ENCODE measurements at regions not wholly inside any gene's neighbourhood (a gene's known extent, or its start where the extent isn't known, plus 50 kb on each side); places are given as distances from the start of the nearest gene placed in this dataset.

DNA sequence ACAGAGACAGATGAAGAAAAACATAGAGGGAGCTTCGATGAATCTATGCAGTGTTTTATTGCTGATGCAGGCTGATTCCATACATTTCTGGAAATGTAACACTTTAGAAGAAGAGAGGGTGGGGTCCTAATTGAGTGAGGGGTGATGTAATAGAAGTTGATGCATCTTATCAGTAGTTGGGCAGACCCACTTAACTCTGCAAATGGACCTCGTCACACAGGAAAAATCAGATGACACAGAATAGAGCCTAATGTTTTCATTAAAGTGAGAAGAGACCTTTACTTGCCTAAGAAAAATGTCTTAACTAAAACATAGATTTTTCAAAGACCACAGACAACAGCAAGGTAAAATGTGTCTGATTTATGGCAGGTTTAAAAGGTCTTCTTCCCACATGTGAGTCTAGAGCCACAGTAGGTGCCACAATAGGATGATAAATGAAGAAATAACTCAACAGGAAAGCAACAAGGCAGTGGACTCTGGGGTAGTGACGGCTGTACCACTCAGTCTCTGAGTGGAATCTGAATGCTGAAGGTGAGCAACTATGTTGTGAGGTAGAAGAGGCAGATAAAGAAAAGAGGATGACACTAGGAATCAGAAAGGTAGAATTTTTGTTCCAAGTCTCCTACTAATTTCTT, 414.7 kb upstream of the PIK3C3 start:
- no peak for DNase-seq (ENCODE audit: low read depth)

DNA sequence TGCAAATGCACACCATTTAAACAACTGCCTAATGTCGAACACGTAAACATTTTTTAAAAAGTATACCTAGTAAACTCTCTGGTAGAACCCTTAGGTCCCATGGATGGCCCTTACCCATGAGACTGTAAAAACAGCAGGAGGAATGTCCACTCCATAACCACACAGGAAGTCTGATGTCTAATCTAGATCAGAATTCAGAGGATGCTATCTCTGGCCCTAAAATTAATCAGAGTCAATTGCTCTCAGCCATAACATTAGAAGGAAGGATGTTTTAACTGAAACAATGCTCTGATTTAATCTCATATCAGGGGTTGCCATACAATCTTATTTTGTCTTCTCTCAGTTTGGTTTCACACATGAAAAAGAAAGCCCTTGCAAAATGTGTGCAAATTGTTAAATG, 416.3 kb upstream of the PIK3C3 start:
- DNase-seq (ENCODE audit: low read depth), result no peak

- no peak for DNase-seq (ENCODE audit: low read depth)
These were observed 417.4 kb upstream of the PIK3C3 start for GRCh38 chr18:41537666-41538065.

GRCh38 chr18:41532344-41533086, 422.5 kb upstream of the PIK3C3 start:
- no peak for DNase-seq (ENCODE audit: low read depth)

DNA sequence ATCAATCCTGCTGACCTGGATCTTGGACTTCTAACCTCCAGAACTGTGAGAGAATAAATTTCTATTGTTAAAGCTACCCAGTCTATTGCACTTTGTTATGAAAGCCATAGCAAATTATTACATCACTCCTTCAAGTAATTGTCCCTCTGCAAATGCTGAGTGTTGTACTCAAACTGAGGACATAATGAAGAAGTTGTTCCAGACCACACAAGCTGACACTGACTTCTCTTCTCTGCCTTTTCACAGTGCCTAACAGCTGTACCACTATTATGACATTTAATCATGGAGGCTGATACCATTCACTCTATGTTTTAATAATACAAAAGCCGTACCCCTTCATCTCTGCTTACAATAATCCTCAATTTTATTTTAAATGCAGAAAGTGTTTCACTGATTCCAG, 424.1 kb upstream of the PIK3C3 start:
- no peak for DNase-seq (ENCODE audit: low read depth)

DNA sequence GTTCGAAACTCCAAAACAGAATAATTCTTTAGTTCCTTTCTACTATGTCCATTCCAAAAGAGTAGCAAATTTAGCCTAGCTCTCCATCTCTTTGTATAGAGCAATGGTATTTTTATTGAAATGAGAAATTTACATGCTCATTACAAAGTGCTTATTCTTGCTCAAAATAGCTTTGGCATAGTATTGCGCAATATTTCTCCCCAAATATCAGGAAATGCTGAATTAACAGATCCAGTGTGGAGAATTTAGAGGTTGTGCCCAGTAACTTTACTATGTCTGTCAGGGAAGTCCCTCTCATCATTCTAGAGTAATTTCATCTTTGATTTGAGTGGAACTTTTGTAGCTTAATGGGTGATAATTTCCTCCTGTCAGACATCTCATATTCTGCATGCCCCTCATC, 425.9 kb upstream of the PIK3C3 start:
- no peak for DNase-seq (ENCODE audit: low read depth)

DNA sequence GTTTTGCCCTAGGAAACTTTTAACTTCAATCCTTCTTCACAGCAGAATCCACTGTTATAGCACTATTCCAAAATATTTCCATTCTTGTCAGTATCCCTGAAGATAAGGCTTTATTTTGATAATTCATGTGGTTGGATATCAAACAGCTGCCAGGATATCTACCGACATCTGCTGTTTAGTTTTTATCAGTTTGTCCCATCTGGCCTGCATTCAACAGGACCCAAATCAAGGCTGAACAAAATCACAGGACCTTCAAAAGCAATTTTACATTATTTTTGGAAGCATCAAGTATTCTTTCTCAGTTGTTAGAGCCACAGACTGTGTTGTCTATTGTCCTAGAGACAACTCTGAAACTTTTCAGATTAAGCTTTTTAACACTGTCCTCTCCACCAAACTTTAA, 429.0 kb upstream of the PIK3C3 start:
- no peak for DNase-seq (ENCODE audit: low read depth)

- DNase-seq (ENCODE audit: low read depth), result no peak
These were observed 430.2 kb upstream of the PIK3C3 start for GRCh38 chr18:41524674-41525470.

DNA sequence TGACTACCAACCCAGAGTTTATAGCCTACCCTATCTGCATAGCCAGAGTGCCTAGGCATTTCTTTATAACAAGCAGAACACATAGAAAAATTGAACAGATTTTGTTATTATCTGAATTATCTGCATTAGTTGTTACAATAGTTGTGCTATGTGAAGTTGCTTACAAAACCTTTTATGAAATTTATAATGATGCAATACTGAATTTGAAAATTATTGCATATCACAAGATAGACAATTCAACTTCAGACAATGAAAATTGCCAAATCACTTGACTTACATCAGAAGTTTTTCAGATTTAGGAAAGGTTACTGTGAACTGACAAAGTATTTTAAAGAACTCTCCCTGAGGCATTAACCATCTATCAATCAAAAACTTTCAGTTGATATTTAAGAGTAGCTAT, 437.9 kb upstream of the PIK3C3 start:
- no peak for DNase-seq (ENCODE audit: low read depth)

DNA sequence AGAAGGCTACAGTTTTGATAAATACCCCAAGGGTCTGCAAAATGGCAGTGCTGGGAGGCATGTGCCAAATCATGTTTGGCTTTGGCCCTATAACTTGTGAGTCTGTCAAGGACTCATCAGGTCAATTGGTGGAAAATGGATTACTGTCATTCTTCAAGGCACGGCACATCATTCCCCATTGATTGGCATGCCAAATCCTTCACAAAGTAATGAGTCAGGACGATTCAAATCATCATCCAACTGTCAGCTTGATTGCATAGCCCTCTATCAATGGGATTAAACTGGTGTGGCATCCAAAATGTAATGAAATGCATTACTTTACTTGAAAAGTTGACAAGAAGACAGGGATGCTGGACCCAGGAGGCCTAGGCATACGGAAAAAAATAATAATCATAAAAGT, 441.6 kb upstream of the PIK3C3 start:
- DNase-seq (ENCODE audit: low read depth), result no peak

- no peak for DNase-seq (ENCODE audit: low read depth)
These were observed 450.7 kb upstream of the PIK3C3 start for GRCh38 chr18:41504316-41504715.

DNA sequence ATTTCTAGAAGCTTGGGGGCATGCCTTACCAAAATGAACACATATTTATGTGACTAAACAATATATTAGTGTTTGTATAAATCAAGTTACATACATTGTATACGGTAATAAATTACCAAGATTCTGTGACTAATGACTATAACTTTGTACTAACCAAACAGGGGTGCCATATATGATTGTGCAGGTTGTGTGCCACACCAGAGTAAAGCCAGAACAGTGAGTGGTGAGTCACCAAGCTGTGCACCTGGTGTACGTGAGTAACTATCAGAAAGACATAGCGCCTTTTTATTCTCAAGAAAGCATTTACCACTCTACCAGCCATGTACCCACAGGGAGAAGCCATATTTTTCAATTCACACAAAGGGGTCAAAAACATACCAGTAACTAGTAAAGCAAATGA, 453.2 kb upstream of the PIK3C3 start:
- no peak for DNase-seq (ENCODE audit: low read depth)

- no peak for DNase-seq (ENCODE audit: low read depth)
These were observed 455.7 kb upstream of the PIK3C3 start for GRCh38 chr18:41499345-41499744.

DNA sequence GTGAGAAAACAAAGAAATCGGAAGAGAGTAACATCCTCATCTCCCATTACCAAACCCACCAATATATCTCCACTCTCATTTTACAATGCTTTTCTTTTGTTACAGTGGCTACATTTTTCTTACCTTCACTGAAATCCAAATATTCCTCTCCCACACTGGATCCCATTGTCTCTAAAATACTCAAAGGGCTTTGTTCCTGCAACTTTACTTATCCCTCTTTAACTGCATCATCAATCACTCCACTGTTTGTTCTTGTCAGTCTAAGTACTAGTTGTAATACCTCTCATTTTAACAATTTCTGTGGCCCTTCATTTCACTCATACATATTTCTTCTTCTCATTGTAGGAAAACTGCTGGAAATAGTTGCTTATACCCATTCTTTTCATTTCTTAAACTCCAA, 464.2 kb upstream of the PIK3C3 start:
- DNase-seq (ENCODE audit: low read depth), result no peak

GRCh38 chr18:41486575-41486974, 468.5 kb upstream of the PIK3C3 start:
- no peak for DNase-seq (ENCODE audit: low read depth)

DNA sequence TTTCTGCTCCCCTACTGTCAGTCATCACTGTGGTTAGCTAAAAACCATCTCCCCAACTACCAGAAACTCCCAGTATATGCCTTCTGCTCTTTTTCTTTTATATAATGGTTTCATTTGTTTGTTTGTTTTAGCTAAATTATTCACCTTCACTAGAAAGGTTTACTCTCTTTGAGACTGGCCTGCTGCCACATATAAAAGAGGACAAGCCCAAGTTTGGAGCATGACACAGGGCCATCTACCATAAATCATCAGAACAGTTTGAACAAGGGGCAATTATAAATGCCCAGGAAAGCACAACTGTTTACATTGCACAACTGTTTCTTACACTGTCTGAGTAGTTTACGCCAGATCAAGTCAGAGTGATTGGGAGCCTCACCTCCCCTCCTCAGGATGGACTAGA, 471.0 kb upstream of the PIK3C3 start:
- DNase-seq (ENCODE audit: low read depth), result no peak

DNA sequence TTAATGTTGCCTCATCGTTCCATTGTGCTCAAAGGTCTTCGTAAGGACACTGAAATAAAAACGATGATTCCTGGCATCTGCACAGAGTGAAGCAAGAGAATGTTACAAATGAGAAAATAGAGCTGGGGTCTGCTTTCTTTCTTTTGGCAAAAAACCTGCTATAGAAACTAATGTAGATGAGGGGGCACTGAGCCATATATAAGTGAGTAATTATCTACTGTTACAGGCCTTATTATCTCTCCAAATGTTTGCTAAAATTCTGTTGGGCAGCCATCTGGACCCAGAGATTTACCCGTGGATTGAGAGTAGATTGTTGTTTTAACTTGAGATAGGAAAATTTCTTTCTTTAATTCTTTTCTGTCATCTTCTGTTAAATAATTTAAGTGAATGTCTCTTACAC, 472.5 kb upstream of the PIK3C3 start:
- no peak for DNase-seq (ENCODE audit: low read depth)

DNA sequence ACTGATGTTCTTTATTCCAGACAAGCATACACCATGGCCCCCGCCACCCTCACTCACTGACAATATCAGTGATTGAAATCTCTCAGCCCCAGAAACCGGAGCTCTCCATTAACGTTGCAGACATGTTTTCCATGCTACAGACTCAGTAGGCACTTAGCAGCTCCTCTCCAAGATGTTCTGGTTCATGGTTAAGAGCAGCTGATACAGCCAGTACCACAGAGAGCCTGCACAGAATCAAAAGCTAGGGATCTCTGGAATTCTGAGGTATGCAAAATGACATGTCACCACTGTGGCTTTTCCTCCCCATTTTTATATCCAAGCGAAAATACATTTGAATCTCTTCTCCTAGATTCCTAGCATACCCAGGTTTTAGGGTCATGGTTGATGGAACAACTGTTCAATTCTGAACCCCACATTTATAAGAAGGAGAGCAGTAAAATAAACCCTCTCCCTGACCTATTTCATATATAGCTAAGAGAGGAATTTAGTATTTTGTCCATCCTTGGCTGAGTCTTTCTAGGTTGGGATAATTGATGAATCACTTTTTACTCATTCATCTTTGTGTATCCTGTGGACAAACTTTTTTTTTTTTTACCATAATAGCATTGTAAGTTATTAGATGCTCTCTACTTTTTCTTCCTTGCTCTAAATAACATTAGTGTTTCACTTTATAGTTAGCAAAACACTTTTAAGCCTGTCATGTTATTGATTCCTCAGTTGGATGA, 488.4 kb upstream of the PIK3C3 start:
- no peak for DNase-seq (ENCODE audit: low read depth)

DNA sequence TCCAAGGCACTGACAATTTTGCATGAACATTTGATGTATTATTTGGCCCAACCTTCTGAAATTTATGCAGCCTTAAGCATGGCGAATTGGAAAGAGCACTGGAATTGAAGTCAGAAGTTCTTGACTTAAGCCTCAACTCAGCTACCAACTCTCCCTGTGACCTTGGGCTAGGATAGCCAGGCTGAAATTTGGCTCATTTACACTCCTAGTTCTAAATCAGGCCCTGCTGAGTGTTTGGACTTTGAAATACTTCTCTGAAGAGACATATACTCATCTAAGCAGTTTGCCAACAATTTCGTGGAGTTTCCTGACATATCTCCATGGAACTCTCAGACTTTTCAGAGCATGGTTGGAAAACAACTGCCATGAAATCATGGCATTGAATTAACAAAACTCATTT, 489.6 kb upstream of the PIK3C3 start:
- DNase-seq (ENCODE audit: low read depth), result no peak

DNA sequence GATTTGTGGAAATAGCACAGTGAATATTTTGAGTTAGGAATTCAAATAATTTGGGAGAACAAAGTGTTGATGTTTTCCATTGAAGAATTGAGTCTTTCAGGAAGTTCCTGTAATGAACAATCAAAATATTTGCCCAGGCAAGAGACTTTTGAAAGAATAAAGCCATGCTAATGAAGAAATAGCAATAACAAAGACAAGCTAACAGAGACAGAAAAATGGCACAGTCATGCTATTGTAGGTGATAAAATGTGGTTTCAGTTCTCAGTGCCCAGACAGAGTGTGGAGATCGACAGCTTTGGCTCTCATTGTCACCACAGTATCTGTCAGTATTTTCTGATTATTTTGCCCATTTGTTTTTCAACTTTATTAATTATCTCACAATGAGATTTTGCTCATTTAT, 490.8 kb upstream of the PIK3C3 start:
- DNase-seq (ENCODE audit: low read depth), result no peak

GRCh38 chr18:41462946-41463345, 492.1 kb upstream of the PIK3C3 start:
- DNase-seq (ENCODE audit: low read depth), result no peak

DNA sequence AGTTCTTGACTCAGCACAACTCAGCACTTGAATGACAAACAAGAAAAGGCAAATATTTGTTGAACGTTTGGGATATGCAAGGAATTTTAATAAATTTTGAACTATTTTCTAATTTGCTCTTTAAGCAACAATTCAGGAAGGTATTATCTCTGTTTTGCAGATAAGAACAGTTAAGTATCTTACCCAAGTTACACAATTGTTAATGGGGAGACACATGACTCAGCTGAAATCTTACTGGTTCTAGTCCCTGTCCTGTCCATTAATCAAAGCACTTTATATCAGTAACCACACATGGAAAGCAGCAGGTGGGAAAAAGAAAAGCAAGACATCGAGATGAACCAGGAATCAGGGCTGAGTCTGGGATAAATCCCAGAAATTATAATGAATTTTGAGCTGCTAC, 493.9 kb upstream of the PIK3C3 start:
- no peak for DNase-seq (ENCODE audit: low read depth)

DNA sequence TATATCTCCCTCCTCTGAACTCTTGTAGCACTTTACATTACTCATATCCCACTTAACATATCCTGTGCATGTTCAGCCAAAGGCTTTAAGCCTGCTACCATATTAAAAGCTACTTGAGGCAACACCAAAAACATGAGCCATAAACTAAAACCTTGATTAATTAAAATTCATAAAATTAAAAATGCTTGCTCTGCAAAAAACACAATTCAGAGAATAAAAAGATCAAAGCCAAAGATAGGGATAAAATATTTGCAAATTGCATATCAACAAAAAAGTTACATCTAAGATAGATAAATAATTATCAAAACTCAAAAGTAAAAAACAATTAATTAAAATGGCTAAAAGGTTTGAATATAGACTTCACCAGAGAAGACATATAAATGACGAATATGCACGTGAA, 495.4 kb upstream of the PIK3C3 start:
- no peak for DNase-seq (ENCODE audit: low read depth)

Data from activated T-helper 9 cell treated with anti-CD3 and anti-CD28 coated beads, Interleukin-2, amount 50 U/mL, for 16 hours (primary cell).